GM12865 (cell line): ENCODE measurements at regions not wholly inside any gene's neighbourhood (a gene's known extent, or its start where the extent isn't known, plus 50 kb on each side); places are given as distances from the start of the nearest gene placed in this dataset.
"Not testable (repeated sequence)": the region's sequence is repeated elsewhere in the genome, so short reads cannot be mapped to it uniquely, and the experiment has no call there.

ENCODE experiments used
- DNase-seq: peaks from one replicate; pipeline ENCODE4 v3.0.0; 2010; ENCODE audit warnings: low read depth
- H3K4me3 ChIP-seq: 2 replicates; pipeline ENCODE4 v1.5.1; 2011; ENCODE audit warnings: mild to moderate bottlenecking, low read depth, low read length, control low read depth
- CTCF ChIP-seq: IDR thresholded peaks from 2 replicates; pipeline ENCODE4 v1.5.1; 2011; ENCODE audit warnings: low read length, control low read depth, low read depth, inconsistent platforms; ENCODE audit not compliant: insufficient read depth; ENCODE audit errors: missing control alignments

GRCh38 chr5:126138281-126138931, 284.8 kb upstream of the GRAMD2B start:
- DNase-seq = no peak
- no peak for TF ChIP-seq CTCF
- no peak overlapping the region for H3K4me3 ChIP-seq

GRCh38 chr5:126139086-126139485, 284.1 kb upstream of the GRAMD2B start:
- no peak overlapping the region for H3K4me3 ChIP-seq
- no peak for DNase-seq
- no peak for TF ChIP-seq CTCF

- no peak for TF ChIP-seq CTCF
- H3K4me3 ChIP-seq = no peak overlapping the region
- no peak for DNase-seq
Measured at GRCh38 chr5:126139773-126140172, 283.4 kb upstream of the GRAMD2B start.

- peak; percentile 17 for DNase-seq
- H3K4me3 ChIP-seq = no peak overlapping the region
- no peak for TF ChIP-seq CTCF
Measured at GRCh38 chr5:126143622-126144021, 279.6 kb upstream of the GRAMD2B start.

GRCh38 chr5:126150319-126150718, 272.9 kb upstream of the GRAMD2B start:
- H3K4me3 ChIP-seq = not testable (repeated sequence)

GRCh38 chr5:126155298-126155697, 267.9 kb upstream of the GRAMD2B start:
- H3K4me3 ChIP-seq, DNase-seq: not testable (repeated sequence)

More at GRCh38 chr5:126150319-126150718, 272.9 kb upstream of the GRAMD2B start:
- DNase-seq = not testable (repeated sequence)

- no peak for DNase-seq
- TF ChIP-seq CTCF = no peak
- no peak overlapping the region for H3K4me3 ChIP-seq
Measured at GRCh38 chr5:126166368-126166767, 256.8 kb upstream of the GRAMD2B start.

- DNase-seq = no peak
- H3K4me3 ChIP-seq = no peak overlapping the region
- no peak for TF ChIP-seq CTCF
Measured at GRCh38 chr5:126168785-126169184, 254.4 kb upstream of the GRAMD2B start.
